Activated T-helper 17 cell treated with anti-CD3 and anti-CD28 coated beads, Interleukin-2, amount 50 U/mL, for 72 hours (primary cell): ENCODE measurements at regions not wholly inside any gene's neighbourhood (a gene's known extent, or its start where the extent isn't known, plus 50 kb on each side); places are given as distances from the start of the nearest gene placed in this dataset.

ENCODE experiments used
- ATAC-seq: fragments of 150-1000 bp; cut with Tn5 transposase; replicated peaks from 2 replicates; pipeline ENCODE4 v1.10.0; 2021; ENCODE audit warnings: mild to moderate bottlenecking, moderate library complexity
- H3K27ac Mint-ChIP-seq: one replicate; pipeline ENCODE4 v1.8.0; 2022; ENCODE audit warnings: mixed read lengths
- H3K27me3 Mint-ChIP-seq: one replicate; pipeline ENCODE4 v1.8.0; 2022; ENCODE audit warnings: mixed read lengths
- H3K36me3 Mint-ChIP-seq: one replicate; pipeline ENCODE4 v1.8.0; 2022; ENCODE audit warnings: low read depth, mild to moderate bottlenecking, mixed read lengths
- H3K4me1 Mint-ChIP-seq: one replicate; pipeline ENCODE4 v1.8.0; 2022; ENCODE audit warnings: mixed read lengths
- H3K4me3 Mint-ChIP-seq: one replicate; pipeline ENCODE4 v1.8.0; 2022; ENCODE audit warnings: mild to moderate bottlenecking, mixed read lengths
- H3K9me3 Mint-ChIP-seq: one replicate; pipeline ENCODE4 v1.8.0; 2022; ENCODE audit warnings: mixed read lengths

DNA sequence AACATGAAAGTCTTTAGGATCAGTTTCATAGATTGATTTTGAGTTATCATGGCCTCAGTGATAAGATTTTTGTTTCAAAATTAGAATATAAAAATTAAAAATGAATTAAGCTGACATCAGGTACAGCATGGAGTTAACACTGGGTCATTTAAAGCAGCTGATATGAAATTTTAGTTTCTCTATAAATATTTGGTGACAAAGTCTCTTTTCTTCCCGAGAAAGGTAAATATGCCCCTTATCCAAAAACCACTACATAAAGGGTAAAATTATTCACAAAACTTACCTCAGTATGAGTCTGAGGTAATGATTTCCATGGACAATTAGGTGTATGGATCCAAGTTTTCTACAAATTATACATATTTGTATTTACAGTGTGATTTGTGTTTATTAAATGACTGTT, 121.5 kb upstream of the PJA2 start:
- peaks cover 17% of the 10 kb centered on the region for H3K27me3 Mint-ChIP-seq
- ATAC-seq: no peak
- no peak overlapping the region for H3K4me3 Mint-ChIP-seq
- H3K27ac Mint-ChIP-seq: no peak overlapping the region
- H3K9me3 Mint-ChIP-seq: no peaks in the 10 kb centered on the region
- no peaks in the 10 kb centered on the region for H3K36me3 Mint-ChIP-seq
- H3K4me1 Mint-ChIP-seq: no peaks in the 10 kb centered on the region

DNA sequence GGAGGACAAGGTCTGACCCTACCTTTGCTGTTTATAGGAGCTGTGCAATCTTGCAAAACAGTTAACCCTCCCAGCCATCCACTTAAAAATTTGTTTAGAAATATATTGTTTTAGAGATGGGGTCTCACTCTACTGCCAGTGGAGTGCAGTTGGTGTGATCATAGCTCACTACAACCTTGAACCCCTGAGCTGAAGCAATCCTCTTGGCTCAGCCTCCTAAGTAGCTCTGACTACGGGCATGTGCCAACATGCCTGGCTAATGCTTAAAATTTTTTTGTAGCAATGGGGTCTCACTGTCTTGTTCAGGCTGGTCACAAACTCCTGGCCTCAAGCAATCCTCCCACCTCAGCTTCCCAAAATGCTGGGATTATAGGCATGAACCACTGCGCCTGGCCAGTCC, 120.2 kb upstream of the PJA2 start:
- H3K4me3 Mint-ChIP-seq: no peak overlapping the region
- ATAC-seq: no peak

DNA sequence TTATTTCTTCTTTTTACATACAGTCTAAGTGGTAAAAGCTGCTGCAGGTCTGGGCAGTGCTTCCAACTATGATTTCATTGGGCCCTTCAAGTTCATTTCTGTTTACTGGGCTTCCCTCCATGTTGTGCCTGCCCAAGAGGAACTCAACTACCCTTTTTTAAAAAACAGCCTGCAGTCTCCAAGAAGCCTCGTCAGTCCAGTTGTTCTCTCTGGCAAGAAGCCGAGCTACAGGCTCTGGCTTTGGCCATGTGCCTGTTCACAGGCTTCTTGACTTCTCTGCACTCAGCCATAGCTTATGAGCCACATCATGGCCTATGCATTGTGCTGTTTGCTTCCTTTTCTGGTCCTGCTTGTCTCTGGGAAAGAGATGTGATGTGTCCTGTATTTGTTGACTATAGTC, 119.7 kb upstream of the PJA2 start:
- H3K9me3 Mint-ChIP-seq: no peaks in the 10 kb centered on the region
- peaks cover 18% of the 10 kb centered on the region for H3K27me3 Mint-ChIP-seq
- no peak for ATAC-seq
- H3K27ac Mint-ChIP-seq: no peak overlapping the region
- H3K4me3 Mint-ChIP-seq: no peak overlapping the region
- H3K36me3 Mint-ChIP-seq: no peaks in the 10 kb centered on the region
- no peaks in the 10 kb centered on the region for H3K4me1 Mint-ChIP-seq

More for the DNA sequence above, 120.2 kb upstream of the PJA2 start:
- Mint-ChIP-seq H3K9me3 (no peaks in the 10 kb centered on the region), H3K27me3 (peaks cover 17% of the 10 kb centered on the region), H3K4me1 (no peaks in the 10 kb centered on the region), H3K27ac (no peak overlapping the region), H3K36me3 (no peaks in the 10 kb centered on the region)

DNA sequence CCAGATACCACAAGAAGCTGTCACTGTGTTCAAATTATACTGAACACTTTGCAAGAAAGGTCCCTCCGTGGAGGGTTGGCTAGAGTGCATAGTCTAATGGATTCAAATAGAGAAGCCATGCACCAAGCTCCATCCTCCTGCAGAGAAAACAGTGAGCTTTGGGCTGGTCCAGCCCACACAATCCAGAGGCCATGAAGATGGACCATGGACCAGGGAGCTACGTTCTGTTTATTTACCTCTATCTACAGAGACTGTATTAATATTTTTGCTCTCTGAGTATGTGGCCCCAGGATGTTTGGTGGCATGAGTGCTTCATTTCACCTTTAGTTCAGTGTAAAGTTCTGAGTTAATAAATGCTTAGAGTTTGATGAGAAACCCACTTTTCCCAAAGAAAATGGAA, 114.8 kb upstream of the PJA2 start:
- H3K27me3 Mint-ChIP-seq: peaks cover 4% of the 10 kb centered on the region
- no peak for ATAC-seq
- no peaks in the 10 kb centered on the region for H3K4me1 Mint-ChIP-seq
- no peak overlapping the region for H3K4me3 Mint-ChIP-seq
- H3K27ac Mint-ChIP-seq: no peak overlapping the region
- no peaks in the 10 kb centered on the region for H3K36me3 Mint-ChIP-seq
- no peaks in the 10 kb centered on the region for H3K9me3 Mint-ChIP-seq

DNA sequence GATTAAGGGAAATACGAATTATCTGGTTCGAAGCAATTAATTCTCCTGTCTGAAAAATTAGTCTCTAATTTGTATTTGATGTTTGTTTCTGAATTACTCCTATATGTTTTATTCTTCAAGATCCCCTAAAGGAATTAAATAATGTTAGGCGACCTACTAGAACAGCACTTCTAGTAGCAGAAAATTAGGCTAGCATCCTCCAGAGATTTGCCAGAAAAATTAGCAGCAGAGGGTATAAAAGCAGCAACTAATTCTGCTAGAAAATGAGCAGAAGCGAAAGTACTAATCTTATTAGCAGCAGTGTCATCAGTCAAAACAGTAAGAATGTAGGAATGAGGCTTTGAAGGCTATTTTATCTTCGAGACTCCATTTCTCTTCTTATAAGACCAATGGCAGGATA, 114.3 kb upstream of the PJA2 start:
- no peaks in the 10 kb centered on the region for H3K9me3 Mint-ChIP-seq
- no peaks in the 10 kb centered on the region for H3K36me3 Mint-ChIP-seq
- H3K27ac Mint-ChIP-seq: no peak overlapping the region
- no peak for ATAC-seq
- H3K4me1 Mint-ChIP-seq: no peaks in the 10 kb centered on the region
- H3K4me3 Mint-ChIP-seq: no peak overlapping the region
- H3K27me3 Mint-ChIP-seq: peaks cover 4% of the 10 kb centered on the region

DNA sequence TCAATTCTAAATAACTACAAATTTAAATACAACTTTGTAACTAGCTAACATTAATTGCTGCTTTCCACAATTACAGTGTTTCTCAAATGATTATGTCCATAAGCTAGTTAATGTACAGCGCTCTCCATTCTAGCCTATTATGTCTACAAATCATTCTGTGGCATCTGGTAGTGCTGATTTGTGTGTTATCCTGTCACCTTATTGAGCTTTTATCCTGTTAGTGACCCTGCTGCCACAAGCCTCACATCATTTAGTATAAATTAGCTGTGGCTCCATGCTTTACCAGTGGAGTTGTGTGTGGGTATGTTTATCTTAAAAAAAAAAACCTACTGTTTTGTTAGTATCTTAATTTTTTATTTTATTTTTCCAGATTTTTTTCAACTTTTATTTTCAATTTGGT, 112.6 kb upstream of the PJA2 start:
- Mint-ChIP-seq H3K27ac (no peak overlapping the region), H3K4me1 (no peaks in the 10 kb centered on the region), H3K36me3 (no peaks in the 10 kb centered on the region), H3K9me3 (no peaks in the 10 kb centered on the region), H3K4me3 (no peak overlapping the region), H3K27me3 (peaks cover 4% of the 10 kb centered on the region)
- no peak for ATAC-seq

DNA sequence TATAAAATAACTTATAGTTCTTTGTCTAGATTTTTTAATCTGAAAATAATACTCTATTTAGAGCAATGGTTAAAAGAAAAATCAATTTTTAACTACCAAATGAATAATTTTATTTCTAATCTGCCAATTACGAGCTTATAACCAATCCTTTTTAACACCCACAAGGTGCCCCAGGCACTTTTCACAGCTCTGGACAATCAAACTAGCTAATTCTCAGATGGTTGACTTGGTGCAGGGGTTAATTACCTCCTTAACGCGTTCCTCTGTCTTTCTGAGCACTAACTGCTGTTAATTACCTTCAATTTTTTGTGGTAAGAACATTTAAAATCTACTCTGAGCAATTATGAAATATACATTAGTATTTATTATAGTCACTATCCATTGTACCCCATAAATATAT, 109.6 kb upstream of the PJA2 start:
- Mint-ChIP-seq H3K4me3 (no peak overlapping the region), H3K4me1 (no peaks in the 10 kb centered on the region), H3K27me3 (no peaks in the 10 kb centered on the region), H3K9me3 (no peaks in the 10 kb centered on the region), H3K27ac (no peak overlapping the region), H3K36me3 (no peaks in the 10 kb centered on the region)
- ATAC-seq: no peak

DNA sequence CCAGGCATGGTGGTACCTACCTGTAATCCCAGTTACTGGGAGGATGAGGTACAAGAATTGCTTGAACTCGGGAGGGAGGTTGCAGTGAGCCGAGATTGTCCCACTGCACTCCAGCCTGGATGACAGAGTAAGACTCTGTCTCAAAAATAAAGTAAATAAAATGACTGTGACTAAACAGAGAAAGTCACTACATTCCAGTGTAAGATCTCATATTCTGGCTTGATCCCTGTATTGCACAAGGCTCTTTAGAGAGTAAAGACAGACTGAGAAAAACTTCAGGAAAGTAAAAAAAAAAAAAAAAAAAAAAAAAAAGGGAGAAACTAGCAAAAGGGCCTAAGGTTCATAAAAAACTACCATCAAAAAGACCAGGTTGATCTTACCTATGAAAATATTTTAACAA, 106.6 kb upstream of the PJA2 start:
- Mint-ChIP-seq H3K36me3 (no peaks in the 10 kb centered on the region), H3K4me3 (no peak overlapping the region), H3K27me3 (no peaks in the 10 kb centered on the region), H3K9me3 (no peaks in the 10 kb centered on the region), H3K4me1 (no peaks in the 10 kb centered on the region), H3K27ac (no peak overlapping the region)
- no peak for ATAC-seq

DNA sequence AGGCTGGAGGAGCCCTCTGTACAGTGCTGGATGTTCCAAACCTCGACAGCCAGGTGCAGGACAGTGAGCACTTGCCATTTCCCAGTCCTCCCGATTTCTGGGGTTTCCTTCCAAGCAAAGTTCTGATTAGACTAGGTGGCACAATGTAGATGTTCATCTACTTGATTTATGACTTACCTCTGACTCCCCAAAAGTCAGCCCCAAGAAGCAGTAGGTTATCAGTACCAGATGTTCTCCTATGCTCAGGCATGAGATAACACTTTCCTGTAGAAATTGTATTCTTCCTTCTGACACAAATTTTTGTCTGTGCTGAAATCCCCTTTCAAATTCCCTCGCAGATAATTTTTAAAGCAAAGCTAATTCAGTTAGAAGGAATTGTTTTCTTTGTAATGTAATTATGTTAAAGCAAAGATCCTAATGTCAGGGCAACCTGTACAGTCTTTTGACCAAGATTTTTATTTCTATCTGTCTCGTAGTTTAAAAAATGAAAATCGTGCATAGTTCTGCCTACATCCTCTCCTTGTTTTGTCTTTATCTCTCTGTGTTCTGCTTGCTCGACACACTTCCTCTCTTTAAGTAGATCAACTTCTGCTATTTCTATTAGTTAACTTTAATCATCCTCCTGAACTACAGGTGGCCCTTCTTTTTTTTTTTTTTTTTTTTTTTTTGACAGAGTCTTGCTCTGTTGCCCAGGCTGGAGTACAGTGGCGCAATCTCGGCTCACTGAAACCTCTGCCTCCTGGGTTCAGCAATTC, 102.4 kb upstream of the PJA2 start:
- ATAC-seq: no peak
- Mint-ChIP-seq H3K4me3 (no peak overlapping the region), H3K36me3 (no peaks in the 10 kb centered on the region), H3K27me3 (no peaks in the 10 kb centered on the region), H3K9me3 (no peaks in the 10 kb centered on the region), H3K27ac (no peak overlapping the region), H3K4me1 (no peaks in the 10 kb centered on the region)

DNA sequence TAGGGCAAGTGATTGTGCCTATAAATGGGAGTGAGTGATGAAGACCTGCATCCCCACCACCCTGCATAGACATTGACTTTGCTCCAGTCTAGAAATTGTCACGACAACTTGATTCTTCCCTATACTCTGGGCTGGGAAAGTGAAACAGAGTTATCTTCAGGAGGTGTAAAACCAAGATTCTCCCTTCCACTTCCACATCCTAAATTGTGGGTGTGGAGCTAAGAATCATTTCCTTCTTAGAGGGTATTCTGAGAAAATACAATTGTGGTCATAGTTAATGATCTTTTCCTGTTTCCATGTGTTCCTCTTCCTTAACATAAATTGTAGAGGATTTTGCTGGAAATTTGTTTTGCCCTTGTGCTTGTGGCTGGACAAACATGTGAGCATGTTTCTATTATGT, 96.8 kb upstream of the PJA2 start:
- Mint-ChIP-seq H3K36me3 (no peaks in the 10 kb centered on the region), H3K9me3 (no peaks in the 10 kb centered on the region)

DNA sequence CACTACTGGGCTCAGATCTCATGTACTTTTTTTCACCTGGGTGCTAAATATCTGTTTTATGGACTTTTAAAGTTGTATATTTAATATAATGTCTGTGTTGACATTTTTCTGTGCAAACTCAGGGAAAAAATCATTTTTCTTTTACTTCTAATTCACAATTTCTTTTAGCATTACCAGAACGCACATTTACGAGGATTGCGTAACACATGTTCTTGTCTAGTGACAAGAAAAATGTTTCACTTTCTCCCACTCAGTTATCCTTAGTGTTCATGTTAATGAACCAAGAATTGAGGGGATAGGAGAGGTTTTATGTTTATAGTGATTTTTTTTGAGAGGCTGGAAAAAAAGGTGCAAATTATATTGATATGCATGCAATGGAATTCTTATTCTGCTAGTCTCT, 86.3 kb upstream of the PJA2 start:
- no peak overlapping the region for H3K4me3 Mint-ChIP-seq
- no peaks in the 10 kb centered on the region for H3K9me3 Mint-ChIP-seq
- ATAC-seq: no peak
- H3K36me3 Mint-ChIP-seq: no peaks in the 10 kb centered on the region
- H3K27me3 Mint-ChIP-seq: peaks cover 11% of the 10 kb centered on the region
- no peak overlapping the region for H3K27ac Mint-ChIP-seq
- H3K4me1 Mint-ChIP-seq: no peaks in the 10 kb centered on the region

More for the DNA sequence above, 96.8 kb upstream of the PJA2 start:
- Mint-ChIP-seq H3K27me3 (peaks cover 5% of the 10 kb centered on the region), H3K4me1 (no peaks in the 10 kb centered on the region), H3K4me3 (no peak overlapping the region), H3K27ac (no peak overlapping the region)
- no peak for ATAC-seq

DNA sequence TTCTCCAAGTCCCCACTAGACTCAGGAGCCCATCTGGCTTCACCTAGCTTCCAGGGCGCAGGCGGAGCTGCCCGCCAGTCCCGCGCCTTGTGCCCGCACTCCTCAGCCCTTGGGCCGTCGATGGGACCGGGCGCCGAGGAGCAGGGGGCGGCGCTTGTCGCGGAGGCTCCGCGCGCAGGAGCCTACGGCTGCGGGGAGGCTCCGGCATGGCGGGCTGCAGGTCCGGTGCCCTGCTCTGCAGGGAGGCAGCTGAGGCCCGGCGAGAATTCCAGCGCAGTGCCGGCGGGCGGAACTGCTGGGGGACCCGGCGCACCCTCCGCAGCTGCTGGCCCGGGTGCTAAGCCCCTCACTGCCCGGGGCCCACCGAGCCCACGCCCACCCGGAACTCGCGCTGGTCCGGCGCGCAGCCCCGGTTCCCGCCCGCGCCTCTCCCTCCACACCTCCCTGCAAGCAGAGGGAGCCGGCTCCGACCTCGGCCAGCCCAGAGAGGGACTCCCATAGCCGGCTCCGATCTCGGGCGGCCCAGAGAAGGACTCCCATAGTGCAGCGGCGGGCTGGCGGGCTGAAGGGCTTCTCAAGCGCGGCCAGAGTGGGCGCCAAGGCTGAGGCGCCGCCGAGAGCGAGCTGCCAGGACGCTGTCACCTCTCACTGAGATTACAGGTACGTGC, 78.1 kb upstream of the PJA2 start:
- H3K36me3 Mint-ChIP-seq: no peaks in the 10 kb centered on the region
- no peaks in the 10 kb centered on the region for H3K9me3 Mint-ChIP-seq
- no peak overlapping the region for H3K27ac Mint-ChIP-seq
- ATAC-seq: no peak
- no peaks in the 10 kb centered on the region for H3K4me1 Mint-ChIP-seq
- H3K27me3 Mint-ChIP-seq: peaks cover 8% of the 10 kb centered on the region
- H3K4me3 Mint-ChIP-seq: no peak overlapping the region

DNA sequence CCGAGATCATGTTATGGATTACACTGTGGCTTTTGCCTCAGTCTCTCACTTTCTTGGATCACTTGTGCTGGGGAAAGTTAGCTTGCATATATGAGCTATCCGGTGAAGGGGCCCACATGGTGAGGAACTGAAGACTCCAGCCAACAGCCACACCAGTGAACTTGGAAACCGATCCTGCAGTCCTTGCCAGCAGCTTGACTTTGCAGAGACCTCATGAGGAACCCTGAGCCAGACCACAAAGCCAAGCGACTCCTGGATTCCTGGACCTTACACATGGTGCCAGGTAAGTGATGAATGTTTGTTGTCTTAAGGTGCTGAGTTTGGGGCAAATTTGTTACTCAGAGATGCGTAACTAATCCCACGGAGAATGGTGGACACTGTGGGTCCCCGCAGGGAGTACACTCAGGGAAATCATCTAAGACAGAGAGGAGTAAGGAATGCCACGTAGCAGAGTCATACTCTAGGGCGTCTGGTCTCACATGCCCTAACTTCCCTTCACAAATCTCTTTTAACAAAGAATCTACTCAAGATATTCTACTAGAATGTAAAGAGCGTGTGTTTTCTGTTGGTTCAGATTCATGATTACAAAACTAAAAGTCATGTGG, 76.5 kb upstream of the PJA2 start:
- Mint-ChIP-seq H3K4me1 (no peaks in the 10 kb centered on the region), H3K9me3 (no peaks in the 10 kb centered on the region)
- no peak for ATAC-seq

DNA sequence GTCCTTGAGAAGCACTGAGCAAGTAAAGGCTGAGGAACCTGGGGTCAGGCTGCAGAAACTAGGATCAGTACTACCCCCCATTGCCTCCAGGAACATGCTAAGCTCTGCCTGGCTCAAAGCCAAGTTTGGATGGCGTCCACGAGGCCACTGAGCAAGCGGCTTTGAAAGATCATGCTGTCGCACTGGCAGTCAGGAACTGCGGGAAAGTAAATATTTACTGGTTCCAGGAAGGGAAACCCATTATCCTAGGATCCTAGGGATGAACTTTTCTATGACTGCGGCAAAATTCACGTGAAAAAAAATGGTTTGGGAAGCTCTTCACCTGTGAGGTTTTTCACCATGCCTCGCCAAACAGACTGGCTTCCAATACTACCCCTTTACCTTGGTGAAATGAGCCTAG, 75.3 kb upstream of the PJA2 start:
- Mint-ChIP-seq H3K4me3 (no peak overlapping the region), H3K4me1 (no peaks in the 10 kb centered on the region), H3K27me3 (no peaks in the 10 kb centered on the region), H3K36me3 (no peaks in the 10 kb centered on the region), H3K9me3 (no peaks in the 10 kb centered on the region), H3K27ac (no peak overlapping the region)
- ATAC-seq: no peak

More for the DNA sequence above, 76.5 kb upstream of the PJA2 start:
- H3K4me3 Mint-ChIP-seq: no peak overlapping the region
- H3K27ac Mint-ChIP-seq: no peak overlapping the region
- H3K36me3 Mint-ChIP-seq: no peaks in the 10 kb centered on the region
- no peaks in the 10 kb centered on the region for H3K27me3 Mint-ChIP-seq

DNA sequence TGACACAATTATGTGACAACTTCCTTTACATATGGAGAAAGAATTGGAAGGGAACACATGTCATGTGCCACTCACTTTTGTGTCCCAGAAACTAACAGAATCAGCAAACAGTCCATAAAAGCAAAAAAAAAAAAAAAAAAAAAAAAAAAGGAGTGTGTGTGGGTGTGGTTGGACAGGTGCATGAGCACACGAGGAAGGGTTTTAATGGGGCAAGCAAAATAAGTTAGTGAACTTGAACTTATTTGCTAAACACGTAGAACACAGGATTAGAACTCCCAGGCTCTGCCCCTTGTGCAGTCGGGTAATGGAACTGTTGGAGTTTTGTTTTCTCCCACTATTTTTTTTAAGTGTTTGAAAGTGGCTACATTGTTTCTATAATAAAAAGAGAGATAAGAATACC, 74.8 kb upstream of the PJA2 start:
- Mint-ChIP-seq H3K27ac (no peak overlapping the region), H3K9me3 (no peaks in the 10 kb centered on the region), H3K4me1 (no peaks in the 10 kb centered on the region), H3K27me3 (no peaks in the 10 kb centered on the region), H3K36me3 (no peaks in the 10 kb centered on the region), H3K4me3 (no peak overlapping the region)
- ATAC-seq: no peak
